Skin of body (tissue), 1 donor: ENCODE measurements at regions not wholly inside any gene's neighbourhood (a gene's known extent, or its start where the extent isn't known, plus 50 kb on each side); places are given as distances from the start of the nearest gene placed in this dataset.

Experiments used
- DNase-seq: peaks from one replicate; lab custom pipeline; 2025; lab: John Stamatoyannopoulos, UW

- DNase-seq, result no peak
Measured at GRCh38 chr21:15367061-15367626, 302.3 kb upstream of the NRIP1 start.

DNA sequence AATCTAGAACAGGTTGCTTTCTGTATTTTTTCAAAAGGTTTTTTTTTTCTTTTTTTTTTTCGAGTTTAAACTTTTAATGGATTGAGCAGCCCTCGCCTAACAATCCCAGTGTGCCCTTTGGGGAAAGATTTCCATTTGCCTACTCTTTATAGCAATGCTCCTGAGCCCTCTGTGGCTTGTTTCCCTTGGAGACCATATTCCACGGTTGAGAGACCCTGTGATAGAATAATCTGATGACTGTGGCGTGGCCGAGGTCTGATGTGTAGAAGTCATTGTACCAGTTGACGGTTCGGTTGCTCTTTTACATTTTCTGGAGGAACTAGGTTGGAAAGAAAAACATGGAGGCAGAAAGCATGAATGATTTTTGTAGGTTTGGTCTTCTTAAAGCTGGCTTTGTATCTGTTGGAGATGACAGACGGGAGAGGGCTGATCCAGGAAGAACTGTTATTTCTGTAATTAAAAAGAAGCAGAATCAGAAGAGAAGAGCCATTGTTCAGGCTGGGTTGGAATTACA lies 305.7 kb upstream of the NRIP1 start:
- no peak for DNase-seq

- DNase-seq, result no peak
Measured at GRCh38 chr21:15373941-15374340, 309.1 kb upstream of the NRIP1 start.

DNA sequence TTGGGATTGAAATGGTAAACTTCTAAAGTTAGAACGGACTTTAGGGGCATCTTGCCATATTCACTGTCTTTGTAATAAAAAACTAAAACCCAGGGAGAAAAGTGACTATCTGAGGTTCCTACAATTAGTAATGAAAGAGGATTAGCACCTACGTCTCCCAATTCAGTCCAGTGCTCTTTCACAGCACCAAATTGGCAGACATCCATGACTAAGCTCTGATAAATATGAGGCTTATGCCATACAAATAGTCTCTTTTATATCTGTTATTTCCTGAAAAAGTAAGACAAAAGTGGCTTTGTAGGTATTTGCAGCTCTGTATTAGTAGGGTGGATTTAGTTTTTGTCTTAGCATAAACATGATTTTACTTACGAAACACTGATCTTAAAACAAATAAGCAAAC lies 315.0 kb upstream of the NRIP1 start:
- no peak for DNase-seq

DNA sequence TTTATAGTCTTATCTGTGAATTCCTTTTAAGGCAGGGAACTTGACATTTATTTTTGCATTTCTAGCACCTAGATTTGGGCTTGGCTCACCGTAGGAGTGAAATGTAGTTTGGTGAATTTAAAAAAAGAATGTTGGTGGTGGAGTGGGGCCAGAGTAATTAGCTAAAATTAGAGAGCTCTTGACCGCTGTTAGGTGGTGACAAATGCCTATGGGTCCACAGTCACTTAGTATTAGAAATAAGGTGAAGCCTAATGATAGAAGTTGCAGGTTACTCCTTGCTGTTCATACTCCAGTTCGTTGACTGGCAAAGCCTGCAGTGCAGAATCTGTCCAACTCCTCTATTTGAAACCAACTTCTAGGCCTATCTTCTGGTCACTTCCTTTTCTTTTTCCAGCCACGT lies 318.8 kb upstream of the NRIP1 start:
- no peak for DNase-seq

DNA sequence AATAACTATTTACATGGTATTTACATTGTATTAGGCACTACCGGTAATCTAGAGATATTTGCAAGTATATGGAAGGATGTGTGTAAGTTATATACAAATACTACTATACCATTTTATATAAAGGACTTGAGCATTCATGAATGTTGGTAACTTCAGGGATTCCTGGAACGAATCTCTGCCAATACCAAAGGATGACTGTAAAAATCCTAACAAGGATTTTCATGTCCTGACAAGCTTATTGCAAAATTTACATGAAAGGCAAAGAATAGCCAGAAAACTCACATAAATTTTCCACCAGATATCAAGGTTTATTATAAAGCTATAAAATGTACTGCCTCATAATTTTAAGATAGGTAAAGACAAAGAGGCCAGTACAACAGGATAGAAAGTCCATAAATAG lies 325.2 kb upstream of the NRIP1 start:
- DNase-seq, result no peak

DNA sequence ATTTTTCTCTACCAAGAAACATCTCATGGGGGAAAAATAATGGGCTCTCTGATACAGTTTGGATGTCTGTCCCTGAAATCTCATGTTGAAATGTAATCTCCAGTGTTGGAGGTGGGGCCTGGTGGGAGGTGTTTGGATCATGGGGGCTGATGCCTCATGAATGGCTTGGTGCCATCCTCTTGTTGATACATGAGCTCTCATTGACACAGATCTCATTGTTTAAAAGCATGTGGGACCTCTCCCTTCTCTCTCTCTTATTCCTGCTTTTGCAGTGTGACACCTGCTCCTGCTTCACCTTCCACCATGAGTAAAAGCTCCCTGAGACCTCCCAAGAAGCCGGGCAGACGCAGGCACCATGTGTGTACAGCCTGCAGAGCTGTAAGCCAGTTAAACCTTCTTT lies 332.5 kb upstream of the NRIP1 start:
- DNase-seq, result no peak

DNA sequence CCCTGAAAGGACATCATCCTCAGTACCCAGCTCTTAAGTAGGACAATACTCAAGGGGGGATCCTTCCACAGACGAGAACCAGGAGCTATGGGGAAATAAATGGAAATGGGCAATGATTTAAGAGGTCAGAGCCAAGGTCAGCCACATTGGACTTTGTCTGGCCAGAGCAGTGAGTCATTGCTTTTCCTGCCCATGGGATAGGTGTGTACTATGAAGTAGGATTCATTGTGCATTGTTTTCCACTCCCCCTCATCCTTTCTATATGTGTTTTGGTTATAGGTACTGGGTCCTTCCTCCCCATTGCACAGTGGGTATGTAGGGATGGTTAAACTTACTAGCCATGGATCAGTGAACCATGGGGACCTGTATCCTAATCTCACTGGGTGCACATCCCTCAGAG lies 328.9 kb upstream of the USP25 start:
- no peak for DNase-seq

DNA sequence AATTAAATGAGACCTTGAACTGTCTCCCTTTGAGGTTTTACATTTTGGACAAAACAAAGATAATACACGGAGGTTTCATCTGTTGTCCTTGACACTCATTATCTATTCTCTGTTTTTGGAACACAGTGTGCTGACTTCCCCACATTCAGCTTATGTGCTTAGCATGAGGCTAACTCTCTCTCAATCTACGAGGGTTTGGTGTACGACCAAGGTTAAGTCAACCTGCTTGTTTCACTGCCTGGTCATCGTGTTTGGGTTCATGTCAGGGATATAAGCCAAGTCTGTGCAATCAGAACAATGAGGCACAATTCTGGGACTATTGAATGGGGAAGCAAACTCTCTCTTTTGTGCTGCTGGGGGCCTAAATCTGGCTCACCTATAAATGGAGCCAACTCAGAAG lies 328.5 kb upstream of the USP25 start:
- DNase-seq, result no peak

DNA sequence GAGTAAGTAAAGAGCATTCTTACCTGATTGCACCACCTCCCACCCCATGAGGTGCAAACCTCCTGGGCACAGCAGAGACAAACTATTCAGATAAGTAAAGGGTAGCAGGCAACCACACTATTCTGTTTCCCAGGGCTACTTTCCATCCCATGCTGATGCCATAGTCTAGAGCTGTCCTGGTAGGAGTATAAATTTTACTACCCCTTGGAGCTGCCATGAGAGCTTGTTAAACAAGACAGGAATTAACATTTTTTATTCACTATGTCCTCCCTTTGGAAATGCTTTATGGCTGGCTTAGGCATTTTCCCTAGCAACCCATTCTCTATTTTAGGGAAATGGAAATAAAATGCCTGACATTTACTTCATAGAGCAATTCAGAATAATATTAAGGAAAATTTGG lies 324.6 kb upstream of the USP25 start:
- DNase-seq, result no peak

DNA sequence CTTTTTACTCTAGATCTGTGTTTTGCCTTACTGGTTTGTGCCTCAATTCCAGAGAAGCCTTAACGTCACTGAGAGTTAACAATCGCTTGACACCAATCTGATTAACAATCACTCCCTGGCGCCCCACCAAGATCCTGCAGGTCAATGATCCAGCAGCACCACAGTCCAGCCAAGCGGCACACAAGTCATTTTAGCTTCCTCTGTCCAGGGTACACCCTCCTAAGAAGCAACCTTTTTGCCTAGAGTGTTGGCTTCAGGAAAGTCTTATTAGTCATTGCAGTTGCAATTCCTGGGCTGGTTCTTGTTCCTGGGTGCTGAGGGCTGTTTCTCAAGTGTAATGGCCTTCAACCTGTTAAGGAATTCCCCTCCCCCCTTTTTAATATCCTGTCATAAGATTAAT lies 323.0 kb upstream of the USP25 start:
- DNase-seq, result no peak

- no peak for DNase-seq
Measured at GRCh38 chr21:15407585-15407984, 322.2 kb upstream of the USP25 start.

DNA sequence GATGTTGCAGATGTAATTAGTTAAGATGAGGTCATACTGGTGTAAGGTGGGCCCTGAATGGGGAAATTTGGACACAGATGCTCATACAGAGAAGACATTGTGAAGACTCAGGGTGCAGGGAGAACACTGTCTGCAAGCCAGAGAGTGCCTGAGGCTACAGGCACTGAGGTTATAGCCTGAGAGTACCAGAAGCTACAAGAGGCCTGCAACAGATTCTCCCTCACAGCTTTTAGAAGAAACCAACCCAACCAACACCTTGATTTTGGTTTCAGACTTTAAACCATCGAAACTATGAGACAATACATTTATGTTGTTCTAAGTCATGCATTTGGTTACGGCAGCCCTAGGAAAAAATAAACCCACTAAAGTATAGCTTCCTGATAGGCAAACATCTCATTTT lies 321.7 kb upstream of the USP25 start:
- no peak for DNase-seq

GRCh38 chr21:15409031-15409430 lies 320.8 kb upstream of the USP25 start:
- no peak for DNase-seq

DNA sequence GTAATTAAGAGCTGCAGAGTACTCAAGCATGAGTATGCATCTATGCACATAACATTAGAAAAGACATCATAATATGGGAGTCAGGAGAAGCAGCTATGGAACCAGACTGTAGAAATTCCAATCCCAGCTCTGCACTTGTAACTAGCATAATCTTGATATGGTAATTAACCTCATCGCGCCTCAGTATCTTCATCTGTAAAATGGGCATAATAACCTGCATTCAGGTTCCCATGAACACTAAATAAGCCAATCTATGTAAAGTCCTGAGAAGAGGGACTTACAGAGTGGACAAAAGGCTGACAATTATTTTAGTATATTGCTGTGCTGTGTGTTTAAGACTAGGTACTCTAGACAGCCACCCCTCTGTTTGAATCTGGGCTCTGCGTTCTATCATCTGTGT lies 318.9 kb upstream of the USP25 start:
- no peak for DNase-seq

DNA sequence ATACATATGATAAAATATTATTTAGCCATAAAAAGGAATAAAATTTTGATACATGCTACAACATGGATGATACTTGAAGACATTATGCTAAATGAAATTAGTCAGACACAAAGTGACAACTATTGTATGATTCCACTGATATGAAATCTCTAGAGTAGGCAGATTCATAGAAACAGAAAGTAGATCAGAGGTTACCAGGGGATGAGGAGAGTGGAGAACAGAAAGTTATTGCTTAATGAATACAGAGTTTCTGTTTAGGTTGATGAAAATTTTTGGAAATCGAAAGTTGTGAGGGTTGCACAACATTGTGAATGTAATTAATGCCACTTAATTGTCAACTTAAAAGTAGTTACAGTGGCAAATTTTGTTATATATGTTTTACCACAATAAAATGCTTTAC lies 315.7 kb upstream of the USP25 start:
- DNase-seq, result no peak

DNA sequence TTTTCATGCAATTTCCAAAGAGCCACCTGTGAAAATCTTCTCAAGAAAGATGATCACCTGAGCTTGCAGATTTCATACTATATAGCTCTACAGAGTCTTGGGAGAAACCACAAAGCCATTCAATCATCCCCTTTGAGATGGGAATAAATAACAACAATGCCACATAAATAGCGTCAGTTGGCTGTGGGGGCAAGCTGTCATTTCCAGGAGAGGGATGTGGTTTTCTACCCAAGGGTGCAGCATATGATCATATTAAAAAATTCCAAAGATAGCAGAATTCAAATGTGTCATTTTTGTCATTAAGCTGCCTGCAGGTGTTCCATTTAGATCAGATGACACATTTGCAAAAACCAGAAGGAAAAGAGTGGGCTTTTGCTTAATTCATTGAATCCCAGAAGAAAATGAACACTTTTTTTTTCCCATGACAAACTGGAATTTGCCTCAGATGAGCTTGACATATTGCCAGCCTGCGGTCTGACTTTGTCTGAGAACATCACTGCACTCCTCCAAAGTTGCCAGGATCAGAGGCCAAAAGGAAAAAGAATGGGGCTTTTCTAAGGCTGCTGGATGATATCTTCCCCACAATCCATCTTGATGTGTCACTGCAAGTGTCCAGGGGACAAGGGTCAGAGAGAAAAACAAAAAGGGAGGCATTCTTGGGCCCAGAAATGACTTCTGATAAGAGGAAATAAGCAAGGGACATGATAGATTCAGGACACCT lies 314.1 kb upstream of the USP25 start:
- DNase-seq, result no peak

DNA sequence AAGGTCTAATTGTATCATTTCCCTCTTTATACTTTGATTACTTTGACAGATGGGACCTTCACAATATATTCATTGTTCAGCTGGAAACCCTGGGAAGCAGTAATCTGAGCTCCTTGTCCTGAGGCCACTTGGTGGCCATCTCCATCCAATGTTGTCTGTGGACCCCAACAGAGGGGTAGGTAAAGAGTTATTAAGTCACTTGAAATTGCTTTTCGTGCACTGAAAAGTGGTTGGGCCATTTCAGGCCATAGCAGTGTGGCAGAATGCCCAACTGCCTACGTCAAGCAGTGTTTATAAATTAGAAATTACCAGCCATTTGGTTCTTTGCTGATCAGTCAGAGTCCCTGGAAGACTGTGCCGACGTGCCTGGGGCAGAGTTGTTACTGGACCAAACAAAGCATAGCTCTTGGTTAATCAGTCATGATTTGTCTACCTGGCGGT lies 308.3 kb upstream of the USP25 start:
- no peak for DNase-seq

GRCh38 chr21:15421947-15422346 lies 307.8 kb upstream of the USP25 start:
- DNase-seq, result no peak

DNA sequence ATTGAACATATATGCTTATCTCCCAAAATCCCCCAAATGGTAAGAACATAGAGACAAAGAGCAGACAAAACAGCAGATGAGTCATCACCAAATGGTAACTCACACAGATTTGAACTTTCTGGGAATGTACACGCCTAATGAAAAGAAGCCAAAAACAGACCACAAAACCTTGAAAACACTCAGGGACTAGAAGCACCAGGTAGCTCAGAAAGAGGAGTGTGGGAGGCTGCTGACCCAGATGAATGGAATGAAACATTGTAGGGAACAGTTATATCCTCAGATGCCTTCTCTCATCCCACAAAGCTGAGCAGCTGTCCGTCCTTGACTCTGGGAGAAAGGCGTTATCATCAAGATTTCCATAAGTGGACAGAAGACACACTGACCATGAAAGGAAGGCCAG lies 307.0 kb upstream of the USP25 start:
- DNase-seq, result no peak

GRCh38 chr21:15423676-15424445 lies 305.9 kb upstream of the USP25 start:
- no peak for DNase-seq

DNA sequence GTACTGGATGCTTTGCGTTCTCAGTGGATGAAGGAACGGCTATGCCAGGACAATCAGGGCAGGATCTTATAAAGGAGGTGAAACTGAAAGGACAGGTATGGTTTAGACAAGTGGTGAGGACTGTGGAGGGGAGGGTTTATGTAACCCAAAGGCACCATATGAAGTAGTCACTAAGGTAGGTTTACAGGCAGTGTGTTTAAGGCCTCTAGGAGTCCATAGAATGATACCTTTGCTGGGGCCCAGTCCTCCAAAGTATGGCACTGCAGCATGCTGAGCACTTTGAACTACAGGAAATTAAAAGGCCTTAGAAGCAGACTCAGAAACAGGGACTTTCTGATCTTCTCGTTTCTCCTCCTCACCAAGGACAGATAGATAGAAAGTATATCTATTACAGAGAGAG lies 304.7 kb upstream of the USP25 start:
- DNase-seq, result no peak

- no peak for DNase-seq
Measured at GRCh38 chr21:15430023-15430422, 299.8 kb upstream of the USP25 start.
